K562 (cell line): ENCODE measurements at regions not wholly inside any gene's neighbourhood (a gene's known extent, or its start where the extent isn't known, plus 50 kb on each side); places are given as distances from the start of the nearest gene placed in this dataset.

Experiments
- BACH1 ChIP-seq: fragments of 200-800 bp; sonication (Bioruptor generic); IDR thresholded peaks from 2 replicates; pipeline ENCODE4 v1.6.1; 2016; ENCODE audit warnings: missing genetic modification characterization, missing compliant biosample characterization
- EP300 ChIP-seq: IDR thresholded peaks from 2 replicates; pipeline ENCODE4 v1.6.1; 2012; ENCODE audit warnings: low read length, improper control_type of control experiment
- EZH2 ChIP-seq: IDR thresholded peaks from 2 replicates; pipeline ENCODE4 v1.6.1; 2012; ENCODE audit warnings: low read depth, mild to moderate bottlenecking, inconsistent platforms, low read length, borderline replicate concordance
- GABPB2 ChIP-seq: fragments of 250-450 bp; sonication (Bioruptor Pico); conservative IDR thresholded peaks from 2 replicates; pipeline ENCODE4 v1.5.1; 2021; ENCODE audit warnings: mild to moderate bottlenecking
- MAFK ChIP-seq: IDR thresholded peaks from 2 replicates; pipeline ENCODE4 v1.6.1; 2011; ENCODE audit warnings: low read length, improper control_type of control experiment
- POLR2A ChIP-seq: fragments of 450-650 bp; conservative IDR thresholded peaks from 2 replicates; pipeline ENCODE4 v1.6.1; 2016
- ZBTB17 ChIP-seq: fragments of 450-650 bp; formaldehyde crosslinking; IDR thresholded peaks from 2 replicates; pipeline ENCODE4 v1.4.0; 2020; ENCODE audit warnings: mild to moderate bottlenecking
- ZNF224 ChIP-seq: sonication (generic); formaldehyde crosslinking; IDR thresholded peaks from 2 replicates; pipeline ENCODE4 v1.8.0; 2022; ENCODE audit warnings: mild to moderate bottlenecking, missing genetic modification reagents
- ZNF589 ChIP-seq: fragments of 200-800 bp; sonication (Bioruptor generic); IDR thresholded peaks from 2 replicates; pipeline ENCODE4 v1.6.1; 2016; ENCODE audit warnings: low read depth, missing genetic modification characterization, missing compliant biosample characterization
- TF ChIP-seq, protein P1 (sequence below): sonication (generic); formaldehyde crosslinking; IDR thresholded peaks from 2 replicates; pipeline ENCODE4 v1.5.0; 2020; ENCODE audit warnings: missing genetic modification reagents
- TF ChIP-seq, protein P2 (sequence below): sonication (generic); formaldehyde crosslinking; IDR thresholded peaks from 2 replicates; pipeline ENCODE4 v1.8.0; 2023; ENCODE audit warnings: mild to moderate bottlenecking, missing genetic modification reagents
- TF ChIP-seq, protein P3 (sequence below): fragments of 450-650 bp; formaldehyde crosslinking; IDR thresholded peaks from 2 replicates; pipeline ENCODE4 v1.4.0; 2020; ENCODE audit warnings: mild to moderate bottlenecking, mixed read lengths
- TF ChIP-seq, protein P4 (sequence below), 3 experiments: IDR thresholded peaks in 2 of 3; conservative IDR thresholded peaks in 1 of 3; 2 replicates each; pipeline ENCODE4 v1.5.1; 2011 to 2012; ENCODE audit warnings: low read length in 3 of 3, mild to moderate bottlenecking in 3 of 3, control low read depth in 2 of 3, improper control_type of control experiment in 1 of 3, inconsistent platforms in 1 of 3, low read depth in 1 of 3, mixed read lengths in 1 of 3, moderate library complexity in 1 of 3; ENCODE audit not compliant: insufficient read depth in 2 of 3

DNA sequence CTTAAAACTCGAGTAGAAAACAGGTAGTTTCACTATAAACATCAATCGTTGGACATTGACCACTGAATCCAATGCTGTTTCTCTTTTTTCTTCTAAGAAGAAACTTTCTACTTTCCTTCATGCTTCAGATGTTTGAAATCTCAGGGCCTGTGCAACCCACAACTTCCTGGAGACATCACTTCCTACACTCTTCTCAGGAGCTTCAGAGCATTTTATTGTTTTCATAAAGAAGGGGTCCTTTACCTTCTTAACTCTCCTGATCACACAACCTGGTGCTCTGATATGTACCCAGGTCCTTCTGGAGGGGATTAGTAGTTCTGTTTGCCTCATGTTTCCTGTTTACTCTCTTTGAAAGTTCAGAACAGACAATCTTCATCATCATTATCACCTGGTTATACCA lies 113.0 kb upstream of the VAV3 start:
- TF ChIP-seq, protein P1, sequence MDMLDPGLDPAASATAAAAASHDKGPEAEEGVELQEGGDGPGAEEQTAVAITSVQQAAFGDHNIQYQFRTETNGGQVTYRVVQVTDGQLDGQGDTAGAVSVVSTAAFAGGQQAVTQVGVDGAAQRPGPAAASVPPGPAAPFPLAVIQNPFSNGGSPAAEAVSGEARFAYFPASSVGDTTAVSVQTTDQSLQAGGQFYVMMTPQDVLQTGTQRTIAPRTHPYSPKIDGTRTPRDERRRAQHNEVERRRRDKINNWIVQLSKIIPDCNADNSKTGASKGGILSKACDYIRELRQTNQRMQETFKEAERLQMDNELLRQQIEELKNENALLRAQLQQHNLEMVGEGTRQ (CRISPR knock-in tag), result no peak
- TF ChIP-seq EP300, result no peak
- TF ChIP-seq, protein P2, sequence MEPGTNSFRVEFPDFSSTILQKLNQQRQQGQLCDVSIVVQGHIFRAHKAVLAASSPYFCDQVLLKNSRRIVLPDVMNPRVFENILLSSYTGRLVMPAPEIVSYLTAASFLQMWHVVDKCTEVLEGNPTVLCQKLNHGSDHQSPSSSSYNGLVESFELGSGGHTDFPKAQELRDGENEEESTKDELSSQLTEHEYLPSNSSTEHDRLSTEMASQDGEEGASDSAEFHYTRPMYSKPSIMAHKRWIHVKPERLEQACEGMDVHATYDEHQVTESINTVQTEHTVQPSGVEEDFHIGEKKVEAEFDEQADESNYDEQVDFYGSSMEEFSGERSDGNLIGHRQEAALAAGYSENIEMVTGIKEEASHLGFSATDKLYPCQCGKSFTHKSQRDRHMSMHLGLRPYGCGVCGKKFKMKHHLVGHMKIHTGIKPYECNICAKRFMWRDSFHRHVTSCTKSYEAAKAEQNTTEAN, result no peak
- TF ChIP-seq, protein P3, sequence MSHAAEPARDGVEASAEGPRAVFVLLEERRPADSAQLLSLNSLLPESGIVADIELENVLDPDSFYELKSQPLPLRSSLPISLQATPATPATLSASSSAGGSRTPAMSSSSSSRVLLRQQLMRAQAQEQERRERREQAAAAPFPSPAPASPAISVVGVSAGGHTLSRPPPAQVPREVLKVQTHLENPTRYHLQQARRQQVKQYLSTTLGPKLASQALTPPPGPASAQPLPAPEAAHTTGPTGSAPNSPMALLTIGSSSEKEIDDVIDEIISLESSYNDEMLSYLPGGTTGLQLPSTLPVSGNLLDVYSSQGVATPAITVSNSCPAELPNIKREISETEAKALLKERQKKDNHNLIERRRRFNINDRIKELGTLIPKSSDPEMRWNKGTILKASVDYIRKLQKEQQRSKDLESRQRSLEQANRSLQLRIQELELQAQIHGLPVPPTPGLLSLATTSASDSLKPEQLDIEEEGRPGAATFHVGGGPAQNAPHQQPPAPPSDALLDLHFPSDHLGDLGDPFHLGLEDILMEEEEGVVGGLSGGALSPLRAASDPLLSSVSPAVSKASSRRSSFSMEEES (CRISPR knock-in tag), result no peak
- TF ChIP-seq EZH2, result no peak
- no peak for TF ChIP-seq ZBTB17 (CRISPR knock-in tag)
- no peak for TF ChIP-seq ZNF224 (CRISPR knock-in tag)
- no peak for TF ChIP-seq GABPB2 (CRISPR knock-in tag)
- TF ChIP-seq POLR2A, result no peak
- TF ChIP-seq BACH1 (tag), result no peak
- no peak for TF ChIP-seq MAFK
- no peak for TF ChIP-seq ZNF589
- TF ChIP-seq, protein P4, sequence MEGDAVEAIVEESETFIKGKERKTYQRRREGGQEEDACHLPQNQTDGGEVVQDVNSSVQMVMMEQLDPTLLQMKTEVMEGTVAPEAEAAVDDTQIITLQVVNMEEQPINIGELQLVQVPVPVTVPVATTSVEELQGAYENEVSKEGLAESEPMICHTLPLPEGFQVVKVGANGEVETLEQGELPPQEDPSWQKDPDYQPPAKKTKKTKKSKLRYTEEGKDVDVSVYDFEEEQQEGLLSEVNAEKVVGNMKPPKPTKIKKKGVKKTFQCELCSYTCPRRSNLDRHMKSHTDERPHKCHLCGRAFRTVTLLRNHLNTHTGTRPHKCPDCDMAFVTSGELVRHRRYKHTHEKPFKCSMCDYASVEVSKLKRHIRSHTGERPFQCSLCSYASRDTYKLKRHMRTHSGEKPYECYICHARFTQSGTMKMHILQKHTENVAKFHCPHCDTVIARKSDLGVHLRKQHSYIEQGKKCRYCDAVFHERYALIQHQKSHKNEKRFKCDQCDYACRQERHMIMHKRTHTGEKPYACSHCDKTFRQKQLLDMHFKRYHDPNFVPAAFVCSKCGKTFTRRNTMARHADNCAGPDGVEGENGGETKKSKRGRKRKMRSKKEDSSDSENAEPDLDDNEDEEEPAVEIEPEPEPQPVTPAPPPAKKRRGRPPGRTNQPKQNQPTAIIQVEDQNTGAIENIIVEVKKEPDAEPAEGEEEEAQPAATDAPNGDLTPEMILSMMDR (IDR thresholded peaks at IDR 0.05 in 2 of 3, conservative IDR thresholded peaks at IDR 0.05 in 1 of 3; ENCODE audit: insufficient read depth in 2 of 3, low read depth in 1 of 3, low read length in 3 of 3), result no peak
